ENCODE measurements at regions not wholly inside any gene's neighbourhood (a gene's known extent, or its start where the extent isn't known, plus 50 kb on each side); places are given as distances from the start of the nearest gene placed in this dataset.

DNA sequence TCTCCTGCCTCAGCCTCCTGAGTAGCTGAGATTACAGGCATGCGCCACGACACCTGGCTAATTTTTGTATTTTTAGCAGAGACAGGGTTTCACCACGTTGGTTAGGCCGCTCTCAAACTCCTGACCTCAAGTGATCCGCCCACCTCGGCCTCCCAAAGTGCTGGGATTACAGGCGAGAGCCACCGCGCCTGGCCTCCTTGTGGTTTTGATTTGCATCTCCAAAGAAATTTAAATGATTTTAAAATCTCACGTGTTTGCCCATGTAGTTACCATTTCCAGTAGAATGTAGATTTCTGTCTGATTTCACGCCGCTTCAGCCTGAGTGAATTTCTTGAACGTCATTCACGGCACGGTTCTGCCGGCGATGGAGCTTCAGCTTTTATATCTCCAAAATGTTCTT is 55.8 kb downstream of the IGF2 start:
- FAIRE-seq (no peak), DNase-seq (ENCODE audit: insufficient read length, low spot score) (no peak)

DNA sequence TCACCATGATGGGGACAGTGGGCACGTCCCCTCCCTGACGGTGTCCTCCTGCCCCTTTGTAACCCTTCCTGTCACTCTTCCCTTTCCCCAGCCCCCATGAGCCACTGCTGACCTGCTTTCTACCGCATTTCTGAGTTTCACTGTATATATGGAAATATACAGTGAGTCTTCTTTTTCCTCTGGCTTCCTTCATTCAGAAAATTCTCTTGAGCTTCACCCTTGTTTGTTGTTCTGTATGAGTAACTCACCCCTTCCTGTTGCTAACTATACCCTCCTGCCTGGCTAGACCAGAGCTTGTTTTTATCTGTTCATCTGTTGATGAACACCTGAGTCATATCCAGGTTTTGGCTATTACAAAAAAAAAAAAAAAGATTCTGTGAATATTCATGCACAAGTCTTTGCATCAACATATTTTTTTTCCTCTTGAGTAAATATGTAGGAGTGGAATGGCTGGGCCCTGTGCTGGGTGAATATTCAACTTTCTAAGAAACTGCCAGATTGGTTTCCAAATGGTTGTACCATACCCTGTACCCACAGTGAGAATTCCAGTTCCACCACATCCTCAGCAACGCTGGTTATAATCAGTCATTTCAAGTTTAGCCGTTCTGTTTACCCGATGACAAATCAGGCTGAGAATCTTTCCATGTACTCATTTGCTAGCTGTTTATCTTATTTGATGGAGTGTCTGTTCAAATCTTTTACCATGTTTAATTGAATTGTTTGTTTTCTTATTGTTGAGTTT is 62.0 kb downstream of the IGF2 start:
- DNase-seq (ENCODE audit: insufficient read length, low spot score) (no peak), FAIRE-seq (no peak)

DNA sequence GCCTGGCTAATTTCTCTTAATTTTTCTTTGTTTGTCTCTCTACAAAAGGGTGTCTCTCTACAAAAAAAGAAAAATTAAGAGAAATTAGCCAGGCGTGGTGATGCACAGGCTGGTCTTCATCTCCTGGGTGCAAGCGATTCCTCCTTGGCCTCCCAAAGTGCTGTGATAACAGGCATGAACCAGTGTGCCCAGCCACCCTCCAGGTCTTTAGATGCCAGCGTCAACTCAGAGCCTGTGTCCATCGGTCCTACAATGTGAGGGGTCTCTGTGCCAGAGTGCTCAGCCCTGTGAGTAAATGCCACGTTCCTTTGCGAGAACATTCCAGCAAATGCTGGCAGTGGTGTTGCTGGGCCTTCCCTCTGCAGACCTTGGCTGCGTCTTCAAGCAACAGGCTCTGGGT is 62.7 kb downstream of the IGF2 start:
- DNase-seq (ENCODE audit: insufficient read length, low spot score) (no peak), FAIRE-seq (no peak)

DNA sequence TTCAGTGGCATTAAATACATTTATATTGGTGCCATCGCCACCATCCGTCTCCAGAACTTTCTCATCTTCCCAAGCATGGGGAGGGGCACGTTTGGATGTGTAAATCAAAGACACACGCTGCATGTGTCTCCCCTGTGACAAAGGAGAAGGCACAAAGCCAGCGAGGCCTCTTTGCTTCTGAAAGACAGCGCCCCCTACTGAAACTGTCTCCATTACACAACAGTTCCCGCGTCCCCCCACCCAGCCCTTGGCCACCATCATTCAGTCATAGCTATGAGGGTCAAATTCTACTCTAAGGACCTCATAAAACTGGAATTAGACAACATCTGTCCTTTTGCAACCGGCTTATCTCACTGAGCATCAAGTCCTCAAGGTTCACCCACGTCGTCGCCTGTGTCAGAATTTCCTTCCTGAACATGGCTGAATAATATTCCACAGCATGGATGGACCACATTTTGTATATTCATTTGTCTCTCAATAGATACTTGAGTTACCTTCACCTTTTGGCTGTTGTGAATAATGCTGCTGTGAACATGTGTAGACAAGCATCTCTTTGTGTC is 64.8 kb downstream of the IGF2 start:
- peak; percentile 14 for FAIRE-seq
- no peak for DNase-seq (ENCODE audit: insufficient read length, low spot score)

DNA sequence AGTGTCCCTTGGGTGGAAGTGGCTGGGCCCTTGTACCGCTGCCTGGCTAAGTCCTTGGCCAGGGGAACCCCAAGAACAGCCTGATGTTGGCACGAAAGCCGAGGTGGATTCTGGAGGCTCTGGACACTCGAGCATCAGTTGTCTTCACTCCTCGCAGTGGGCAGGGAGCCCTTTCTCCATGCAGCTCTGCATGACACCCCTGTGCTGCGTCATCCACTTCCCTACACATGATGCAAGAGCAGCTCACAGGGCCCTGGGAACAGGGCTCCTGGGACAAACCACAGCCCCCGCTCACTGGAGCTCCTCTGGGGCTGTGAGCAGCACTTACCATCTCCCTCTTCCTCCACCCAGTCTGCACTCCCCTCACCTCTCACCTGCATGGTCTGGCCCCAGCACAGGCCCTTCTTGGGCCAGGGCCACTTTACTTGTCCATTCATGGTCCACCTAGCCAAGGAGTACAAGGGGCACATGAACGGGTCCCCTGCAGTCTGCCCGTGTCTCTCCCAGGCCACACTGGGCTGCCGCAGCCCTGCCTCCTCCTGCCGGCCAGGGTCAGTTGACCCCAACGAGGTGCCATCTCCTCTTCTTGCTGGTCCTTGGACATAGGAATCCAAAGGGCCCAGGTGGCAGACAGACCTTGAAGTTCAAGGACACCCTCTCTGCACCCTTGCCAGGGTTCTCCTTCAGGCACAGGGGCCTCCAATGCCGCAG is 66.5 kb downstream of the IGF2 start:
- FAIRE-seq (no peak), DNase-seq (ENCODE audit: insufficient read length, low spot score) (no peak)

DNA sequence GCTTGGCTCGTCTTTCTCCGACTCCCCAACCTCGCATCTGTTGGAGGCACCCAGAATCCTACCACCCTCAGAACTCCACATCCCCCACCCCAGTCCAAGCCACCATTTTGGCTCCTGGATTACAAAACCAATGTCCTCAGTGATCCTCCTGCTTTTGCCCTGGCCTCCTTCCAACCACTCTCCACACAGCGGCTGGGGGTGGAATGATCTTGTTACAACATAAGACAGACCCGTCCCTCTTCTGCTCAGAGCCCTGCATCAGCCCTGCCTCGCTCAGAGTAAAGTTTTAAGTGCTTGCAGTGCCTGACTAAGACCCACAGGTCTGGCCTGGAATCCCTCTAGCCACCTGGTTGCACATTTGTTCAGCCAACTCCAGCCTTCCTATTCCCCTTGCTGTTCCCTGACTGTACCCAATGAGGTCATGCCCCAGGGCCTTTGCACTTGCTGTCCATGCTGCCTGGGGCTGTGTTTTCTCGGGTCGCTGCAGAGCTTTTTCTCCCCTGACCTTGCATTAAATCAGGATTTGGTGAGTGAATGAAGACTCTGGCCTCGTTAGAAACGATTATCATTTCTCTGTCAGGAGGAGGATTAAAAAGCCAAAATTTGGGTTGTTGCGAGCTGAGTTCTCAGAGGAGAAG is 67.3 kb downstream of the IGF2 start:
- FAIRE-seq (no peak), DNase-seq (ENCODE audit: insufficient read length, low spot score) (no peak)

All from GM19239 (cell line).